ENCODE measurements at regions not wholly inside any gene's neighbourhood (a gene's known extent, or its start where the extent isn't known, plus 50 kb on each side); places are given as distances from the start of the nearest gene placed in this dataset.
"Not testable (repeated sequence)": the region's sequence is repeated elsewhere in the genome, so short reads cannot be mapped to it uniquely, and the experiment has no call there.

DNA sequence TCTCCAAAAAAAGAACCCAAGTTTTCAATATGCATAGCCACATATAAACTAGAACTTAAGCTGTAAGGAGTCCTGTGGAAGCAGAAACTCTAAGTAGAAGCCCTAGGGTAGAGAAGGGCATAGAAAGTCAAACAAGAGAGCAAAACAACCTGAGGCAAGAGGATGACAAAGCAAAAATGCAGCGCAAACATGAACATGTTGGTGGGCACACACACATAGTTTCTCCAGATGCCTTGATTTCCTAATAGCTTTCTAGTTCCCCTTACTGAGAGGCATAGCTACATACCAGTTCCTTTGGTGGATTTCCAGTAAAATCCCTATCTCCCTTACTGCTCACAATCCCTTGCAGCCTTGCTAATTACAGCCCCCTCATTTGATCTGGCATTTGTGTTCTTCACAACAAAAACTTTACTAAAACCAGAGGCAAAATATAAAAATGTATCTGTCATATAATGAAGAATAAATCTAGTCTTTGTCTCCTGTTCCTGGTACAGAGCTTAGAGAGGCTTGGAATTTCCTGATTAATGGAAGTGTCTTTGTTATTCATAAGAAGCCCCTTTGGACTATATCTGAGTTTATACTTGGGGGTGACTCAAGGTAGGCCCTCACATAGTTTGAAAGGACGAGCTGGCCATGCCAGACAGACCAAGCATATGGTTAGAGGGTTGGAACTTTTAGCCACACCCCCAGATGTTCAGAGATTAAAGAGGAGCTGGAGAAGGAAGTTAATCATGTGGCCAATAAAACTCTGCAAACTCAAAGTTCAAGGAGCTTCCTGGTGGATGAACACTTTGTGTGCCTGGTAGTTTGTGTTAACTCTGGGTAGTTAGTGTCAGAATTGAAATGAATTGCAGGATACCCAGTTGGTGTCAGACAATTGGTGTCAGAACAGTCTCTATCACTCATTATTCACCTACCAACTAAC is 52.7 kb upstream of the ZCCHC13 start:
- DNase-seq = no peak

DNA sequence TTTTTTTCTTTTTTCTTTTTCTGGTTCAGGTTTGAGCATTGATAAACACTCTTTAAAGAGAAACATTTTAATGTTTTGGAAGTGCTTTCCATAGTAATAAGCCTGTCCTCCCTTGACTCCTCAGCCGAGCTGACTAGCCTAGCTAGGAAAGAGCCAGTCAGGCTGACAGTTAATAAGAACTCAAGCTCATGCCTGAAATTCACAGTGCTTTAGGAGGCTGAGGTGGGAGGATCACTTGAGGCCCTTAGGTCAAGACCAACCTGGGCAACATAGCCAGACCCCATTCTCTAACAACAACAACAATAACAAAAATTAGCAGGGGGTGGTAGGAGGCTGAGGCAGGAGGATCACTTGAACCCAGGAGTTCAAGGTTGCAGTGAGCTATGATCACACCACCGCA is 53.4 kb upstream of the ZCCHC13 start:
- no peak for DNase-seq

DNA sequence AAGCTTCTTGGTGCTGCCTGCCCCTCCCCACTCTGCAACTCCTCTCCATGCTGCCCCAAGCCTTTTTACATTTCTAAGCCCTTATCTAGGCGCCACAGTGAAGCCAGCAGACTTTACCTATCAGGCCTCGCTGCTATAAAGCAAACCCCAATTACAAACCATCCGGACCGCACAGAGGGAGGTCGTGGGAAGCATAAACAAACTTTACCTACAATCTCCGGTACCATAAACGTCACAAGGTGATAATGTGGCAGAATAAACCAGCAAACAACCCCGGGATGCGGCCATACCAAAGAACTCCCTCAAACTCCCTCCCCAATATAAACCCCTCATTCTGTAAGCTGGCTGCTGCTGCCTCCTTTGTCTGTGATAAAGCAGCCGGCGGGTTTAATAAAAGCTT is 54.0 kb upstream of the ZCCHC13 start:
- DNase-seq = no peak

DNA sequence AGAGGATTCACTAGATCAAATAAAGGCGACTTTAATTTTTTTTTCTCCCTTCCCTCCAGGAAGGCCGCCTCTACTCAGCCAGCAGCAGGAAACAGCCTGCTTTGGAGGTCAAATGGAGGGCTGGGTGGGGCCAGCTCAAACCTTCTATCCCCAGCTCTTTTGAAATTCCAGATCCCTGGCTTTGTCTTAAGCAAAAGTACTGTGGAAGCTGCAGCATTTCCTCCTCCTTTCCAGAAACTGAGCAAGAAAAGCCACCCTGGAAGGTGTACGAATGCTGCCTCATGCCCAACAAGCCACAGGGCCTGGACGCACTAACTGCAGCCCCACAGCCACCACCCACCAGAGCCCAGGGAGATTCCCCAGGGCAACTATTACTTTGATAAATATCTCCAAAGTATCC is 55.1 kb upstream of the ZCCHC13 start:
- no peak for DNase-seq

DNA sequence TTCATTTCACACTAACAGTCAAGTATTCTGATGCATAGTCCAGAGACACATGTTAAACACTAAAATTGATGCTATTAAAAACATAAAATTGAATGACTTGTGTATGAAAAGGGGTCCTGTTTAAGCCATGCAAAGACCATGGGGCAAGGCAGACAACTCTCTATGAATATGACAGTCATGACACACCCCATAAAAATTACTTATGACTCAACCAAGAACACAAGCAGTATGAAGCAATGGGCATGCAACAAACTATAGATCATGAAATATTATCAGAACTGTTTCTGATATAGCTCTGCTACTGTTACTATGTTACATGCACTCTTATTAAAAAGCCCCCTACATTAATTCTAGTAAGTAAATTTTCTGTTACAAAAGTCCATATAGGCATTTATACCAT is 57.5 kb upstream of the ZCCHC13 start:
- no peak for DNase-seq

DNA sequence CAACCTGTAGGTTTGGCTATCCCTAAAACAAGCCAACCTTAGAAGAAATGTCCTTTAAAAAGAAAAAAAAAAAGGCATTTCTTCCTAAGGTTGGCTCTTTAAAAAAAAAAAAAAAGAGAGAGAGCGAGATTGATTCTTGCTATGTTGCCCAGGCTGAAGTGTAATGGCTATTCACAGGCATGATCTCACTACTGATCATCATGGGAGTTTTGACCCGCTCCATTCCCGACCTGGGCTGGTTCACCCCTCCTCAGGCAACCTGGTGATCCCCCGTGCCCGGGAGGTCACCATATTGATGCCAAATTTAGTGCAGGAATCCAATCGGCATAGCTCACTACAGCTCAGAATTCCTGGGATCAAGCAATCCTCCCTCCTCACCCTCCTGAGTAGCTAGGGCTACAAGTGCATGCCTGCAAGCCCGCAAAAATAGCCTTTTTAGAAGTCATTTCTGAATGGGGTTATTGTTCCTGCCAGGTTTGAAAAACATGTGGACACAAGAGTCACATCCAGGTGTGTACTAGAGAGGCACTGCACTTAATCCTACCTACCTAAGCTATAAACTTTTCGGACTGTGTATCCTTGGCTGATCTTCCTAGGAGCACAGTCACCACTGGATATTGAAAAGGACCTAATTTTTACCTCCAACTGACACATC is 61.4 kb upstream of the ZCCHC13 start:
- DNase-seq = no peak

DNA sequence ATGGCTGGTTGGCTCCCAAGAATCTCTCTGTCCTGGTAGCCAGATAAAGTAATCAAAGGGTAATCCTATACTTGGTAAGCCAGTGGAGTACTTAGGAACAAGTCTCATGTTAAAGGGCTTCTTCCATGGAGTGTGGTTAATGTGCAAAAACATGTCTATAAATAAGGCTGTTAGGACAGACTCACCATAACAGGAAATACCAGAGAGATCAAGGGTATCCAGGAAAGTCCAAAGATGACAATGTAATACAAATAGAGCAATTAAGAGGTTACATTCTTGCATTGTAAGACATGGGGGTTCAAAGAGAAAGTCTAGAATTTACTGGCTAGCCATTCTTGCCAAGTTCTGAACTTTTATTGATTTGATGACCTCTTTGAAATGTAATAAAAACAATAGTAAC is 61.9 kb upstream of the ZCCHC13 start:
- no peak for DNase-seq

DNA sequence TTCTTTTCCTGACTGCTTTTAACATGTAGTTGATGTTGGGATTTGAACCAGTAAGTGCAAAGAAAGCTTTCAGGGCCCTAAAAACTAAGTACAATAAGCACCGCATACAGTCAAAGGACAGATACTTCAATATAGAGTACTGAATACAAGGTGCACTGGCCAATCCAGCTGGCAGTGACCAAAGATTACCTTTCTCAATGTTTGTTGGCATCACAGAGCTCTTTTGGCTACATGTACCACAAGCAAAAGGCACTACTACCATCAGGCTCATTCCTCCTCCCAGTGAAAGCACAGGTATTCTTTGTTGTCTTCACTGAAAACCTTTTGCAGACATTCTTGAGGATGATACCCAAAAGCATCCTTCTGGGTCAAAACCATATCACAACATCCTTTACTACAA is 65.2 kb upstream of the ZCCHC13 start:
- DNase-seq = no peak

DNA sequence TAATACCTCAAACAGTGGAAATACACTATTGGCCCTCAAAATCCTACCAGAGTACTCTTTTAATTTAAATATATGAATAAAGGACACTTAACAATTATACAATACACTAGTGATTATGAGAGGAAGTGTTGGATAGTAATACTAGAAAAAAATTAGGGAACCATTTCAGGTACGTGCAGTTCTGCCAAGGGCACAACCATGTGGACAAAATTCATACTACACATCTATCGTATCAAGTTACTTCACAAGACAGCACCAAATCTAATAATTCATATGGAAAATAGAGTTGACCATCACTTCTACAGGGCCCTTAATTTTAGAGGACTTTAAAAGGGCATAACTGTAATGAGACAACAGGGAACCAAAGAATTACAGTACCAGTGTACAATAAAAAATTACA is 69.2 kb upstream of the ZCCHC13 start:
- DNase-seq = no peak

DNA sequence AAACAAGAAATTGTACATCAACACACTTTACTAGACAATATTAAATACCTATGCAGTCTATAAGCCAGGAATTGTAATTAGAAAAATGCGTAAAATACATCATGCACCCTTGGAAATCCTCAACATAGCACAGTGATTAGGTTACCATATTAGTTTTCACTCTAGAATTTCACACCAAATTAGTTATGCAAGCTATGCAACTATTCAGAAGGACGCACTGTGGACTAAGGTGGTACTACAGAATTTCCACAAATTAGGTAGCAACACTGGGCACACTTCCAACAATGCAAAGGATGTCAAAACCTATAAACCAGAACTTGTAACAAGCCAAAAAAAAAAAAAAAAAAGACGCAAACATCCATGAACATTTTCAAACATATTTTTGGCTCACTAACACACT is 71.1 kb upstream of the ZCCHC13 start:
- DNase-seq = peak; percentile 2

DNA sequence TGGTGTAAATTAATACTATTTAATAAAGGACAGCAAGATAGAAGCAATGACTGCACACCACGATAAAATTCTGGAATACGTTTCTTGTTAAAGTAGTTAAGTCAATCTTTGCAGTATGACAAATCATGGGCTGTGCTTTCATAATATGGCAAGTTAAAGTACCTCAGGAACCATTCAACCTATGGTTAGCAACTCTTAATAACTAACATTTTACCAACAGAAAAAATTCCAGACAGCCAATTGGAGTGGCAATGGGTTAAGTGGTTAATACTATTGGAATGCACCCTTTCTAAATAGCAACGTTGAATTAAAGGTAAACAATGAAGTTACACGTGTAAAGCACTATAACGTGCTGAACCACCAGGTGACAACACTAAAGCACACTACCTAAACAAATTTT is 72.4 kb upstream of the ZCCHC13 start:
- no peak for DNase-seq

DNA sequence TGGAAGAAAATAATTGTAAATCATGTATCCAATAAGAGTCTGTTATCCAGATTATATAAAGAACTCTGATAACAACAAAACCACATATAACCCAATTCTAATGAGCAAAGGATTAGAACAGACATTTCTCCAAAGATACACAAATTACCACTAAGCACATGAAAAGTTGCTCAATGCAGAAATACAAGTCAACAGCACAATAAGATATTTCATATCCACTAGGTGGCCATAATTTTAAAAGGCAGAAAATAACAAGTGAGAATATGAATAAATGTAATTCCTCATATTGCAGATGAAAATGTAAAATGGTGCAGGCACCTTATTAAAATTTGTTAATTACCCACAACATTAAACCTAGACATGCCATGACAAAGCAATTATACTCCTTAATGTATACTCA is 73.9 kb upstream of the ZCCHC13 start:
- no peak for DNase-seq

DNA sequence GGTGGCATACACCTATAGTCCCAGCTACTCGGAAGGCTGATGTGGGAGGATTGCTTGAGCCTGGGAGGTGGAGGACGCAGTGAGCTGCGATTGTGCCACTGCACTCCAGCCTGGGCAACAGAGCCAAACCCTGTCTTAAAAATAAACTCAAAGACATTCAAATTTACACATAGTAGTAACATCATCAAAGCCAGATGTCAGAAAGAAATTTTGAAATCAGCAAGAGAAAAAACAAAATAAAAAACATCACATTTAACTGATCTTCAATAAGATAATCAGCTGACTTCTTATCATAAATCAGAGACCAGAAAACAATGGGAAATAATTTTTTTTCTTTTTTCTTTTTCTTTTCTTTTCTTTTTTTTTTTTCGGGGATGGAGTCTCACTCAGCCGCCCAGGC is 78.9 kb upstream of the ZCCHC13 start:
- DNase-seq = no peak

DNA sequence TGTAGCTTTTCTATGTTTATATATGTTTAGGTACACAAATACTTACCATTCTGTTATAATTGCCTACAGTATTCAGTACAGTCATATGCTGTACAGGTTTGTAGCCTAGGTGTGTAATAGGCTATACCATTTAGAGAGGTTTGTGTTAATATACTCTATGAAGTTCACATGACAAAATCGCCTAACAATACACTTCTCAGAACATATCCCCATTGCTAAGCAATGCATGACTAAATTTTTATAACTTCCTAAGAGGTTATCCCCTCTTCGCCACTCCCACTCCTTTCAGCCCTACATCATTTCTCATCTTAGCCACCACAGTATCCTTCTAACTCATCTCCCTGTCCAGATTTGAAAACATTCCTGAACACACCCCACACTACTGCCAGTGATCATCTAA is 83.7 kb upstream of the ZCCHC13 start:
- DNase-seq = no peak

DNA sequence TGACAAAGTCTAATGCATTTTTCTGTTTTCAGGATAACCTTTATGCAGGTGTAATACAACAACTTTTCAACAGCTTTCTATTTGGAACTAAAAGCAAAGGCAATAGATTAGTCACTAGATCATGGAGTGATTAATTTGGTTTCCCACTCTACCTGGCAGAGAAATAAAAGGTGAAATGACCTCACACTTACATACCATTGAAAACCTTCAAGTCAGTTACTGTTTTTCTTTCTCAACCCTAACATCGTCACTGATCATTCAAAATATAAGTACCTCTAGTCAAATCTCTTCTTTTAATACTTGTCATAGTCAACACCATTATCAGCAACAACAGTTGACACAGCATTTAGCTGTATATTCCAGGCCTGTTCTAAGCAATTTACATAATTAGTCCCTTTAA is 85.1 kb upstream of the ZCCHC13 start:
- DNase-seq = no peak

DNA sequence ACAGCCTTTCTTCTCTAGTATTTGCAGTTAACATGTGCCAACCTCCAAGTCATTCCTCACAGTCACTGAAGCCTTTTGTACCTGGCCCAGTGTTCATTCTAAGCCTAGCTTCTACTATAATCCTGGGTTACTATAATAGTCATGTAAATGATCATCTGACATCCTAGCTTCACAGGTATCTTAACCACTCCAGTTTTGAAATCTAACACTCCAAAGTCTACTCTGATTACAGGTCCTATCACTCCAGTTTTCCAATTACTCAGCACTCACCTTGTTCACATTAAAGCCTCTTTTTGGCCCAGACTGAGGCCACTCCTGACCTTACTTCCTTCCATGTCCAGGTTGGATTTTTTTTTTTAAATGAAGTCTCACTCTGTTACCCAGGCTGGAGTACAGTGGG is 87.6 kb upstream of the ZCCHC13 start:
- no peak for DNase-seq

DNA sequence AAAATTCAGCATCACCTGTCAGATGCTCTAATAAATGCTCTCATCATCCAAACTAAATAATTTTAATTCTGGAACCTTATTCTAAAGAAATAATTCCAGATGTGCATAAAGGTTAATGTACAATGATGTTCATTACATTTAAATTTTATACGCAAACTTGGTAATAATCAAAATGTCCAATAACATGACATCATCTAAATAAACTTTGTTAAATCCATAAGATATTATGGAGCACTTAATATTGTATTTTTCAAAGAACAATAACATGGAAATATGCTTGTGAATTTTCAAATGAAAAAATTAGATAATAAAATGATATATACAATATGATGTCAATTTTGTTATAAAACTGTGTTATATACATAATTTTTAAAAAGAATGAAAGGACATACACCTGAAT is 92.1 kb upstream of the ZCCHC13 start:
- no peak for DNase-seq

DNA sequence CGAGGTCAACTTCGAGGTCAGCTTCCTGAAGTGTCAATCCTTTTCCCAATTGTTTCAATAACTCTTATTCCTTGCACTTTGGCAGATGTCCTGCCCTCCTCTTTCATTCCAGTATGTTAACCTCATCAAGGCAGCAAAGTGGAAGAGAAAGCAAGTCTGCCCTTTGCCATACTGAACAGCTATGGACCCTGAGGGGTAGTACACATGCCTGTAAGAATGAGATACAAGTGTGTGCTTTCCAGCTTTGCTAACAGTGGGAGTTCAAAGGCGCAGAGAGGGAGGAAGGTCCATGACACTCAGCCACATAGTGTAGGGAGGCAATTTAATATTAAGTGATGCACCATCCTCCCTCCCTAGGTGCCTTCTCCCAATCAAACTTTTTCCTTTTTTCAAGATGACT is 96.4 kb upstream of the ZCCHC13 start:
- no peak for DNase-seq

DNA sequence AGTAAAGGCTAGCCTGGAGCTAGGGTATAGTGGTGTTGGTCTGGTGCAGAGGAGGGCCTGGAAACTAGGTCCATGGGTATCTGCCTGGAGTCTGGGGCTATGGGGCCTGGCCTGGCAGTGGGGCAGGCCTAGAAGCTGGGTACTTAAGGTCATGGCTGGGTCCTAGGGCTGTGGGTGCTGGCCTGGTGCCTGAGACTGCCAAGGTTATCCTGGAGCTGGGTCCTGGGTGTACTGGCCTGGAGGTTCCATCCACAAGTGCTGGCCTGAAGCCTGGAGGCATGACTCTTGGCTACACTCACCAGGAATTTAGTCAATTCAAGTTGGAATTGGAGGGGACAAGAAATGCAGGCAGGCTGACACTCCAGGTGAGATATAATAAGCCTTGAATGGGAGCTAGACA is 108.4 kb upstream of the ZCCHC13 start:
- DNase-seq = no peak

DNA sequence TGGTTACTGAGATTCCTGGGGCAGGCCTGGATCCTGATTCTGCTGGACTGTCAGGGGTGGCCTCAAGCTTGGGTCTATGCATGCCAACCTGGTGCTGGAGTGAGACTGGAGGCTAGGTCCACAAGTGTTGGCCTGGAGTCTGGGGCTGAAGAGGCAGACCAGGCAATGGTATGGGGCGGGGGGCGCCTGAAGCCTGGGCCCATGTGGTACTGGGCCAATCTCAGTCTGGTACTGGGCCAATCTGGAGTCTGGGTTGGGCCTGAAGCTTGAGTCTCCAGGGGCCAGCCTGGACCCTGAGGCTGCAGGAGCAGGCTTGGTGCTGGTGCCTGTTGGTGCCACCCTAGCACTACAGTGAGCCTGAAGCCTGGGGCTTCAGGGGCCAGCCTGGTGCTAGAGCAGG is 108.9 kb upstream of the ZCCHC13 start:
- no peak for DNase-seq

DNA sequence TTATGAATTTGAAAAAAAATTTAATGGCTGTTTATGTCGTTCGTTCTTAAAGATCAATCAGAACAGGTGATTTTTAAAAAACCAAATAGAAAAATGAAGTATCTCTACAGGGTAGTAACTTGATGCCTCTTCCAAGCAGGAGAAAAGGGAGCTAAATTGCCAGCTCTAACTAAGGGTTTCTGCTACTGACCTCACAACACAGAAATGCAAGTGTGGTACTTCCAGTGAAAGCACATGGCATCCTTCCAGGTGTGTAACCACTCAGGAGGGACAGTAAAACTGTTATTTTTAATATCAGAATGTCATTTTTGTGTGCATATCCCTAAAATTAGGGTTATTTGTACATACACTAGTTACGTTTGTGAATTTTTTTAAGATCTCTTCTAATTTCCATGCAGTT is 116.8 kb upstream of the ZCCHC13 start:
- no peak for DNase-seq

DNA sequence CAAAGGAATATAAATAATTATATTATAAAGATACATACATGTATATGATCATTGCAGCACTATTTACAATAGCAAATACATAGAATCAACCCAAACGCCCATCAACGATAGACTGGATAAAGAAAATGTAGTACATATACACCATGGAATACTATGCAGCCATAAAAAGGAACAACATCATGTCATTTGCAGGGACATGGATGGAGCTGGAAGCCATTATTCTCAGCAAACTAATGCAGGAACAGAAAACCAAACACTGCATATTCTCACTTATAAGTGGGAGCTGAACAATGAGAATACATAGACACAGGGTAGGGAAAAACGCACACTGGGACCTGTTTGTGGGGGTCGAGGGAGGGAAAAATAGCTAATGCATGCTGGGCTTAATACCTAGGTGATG is 120.9 kb upstream of the ZCCHC13 start:
- not testable (repeated sequence) for DNase-seq

DNA sequence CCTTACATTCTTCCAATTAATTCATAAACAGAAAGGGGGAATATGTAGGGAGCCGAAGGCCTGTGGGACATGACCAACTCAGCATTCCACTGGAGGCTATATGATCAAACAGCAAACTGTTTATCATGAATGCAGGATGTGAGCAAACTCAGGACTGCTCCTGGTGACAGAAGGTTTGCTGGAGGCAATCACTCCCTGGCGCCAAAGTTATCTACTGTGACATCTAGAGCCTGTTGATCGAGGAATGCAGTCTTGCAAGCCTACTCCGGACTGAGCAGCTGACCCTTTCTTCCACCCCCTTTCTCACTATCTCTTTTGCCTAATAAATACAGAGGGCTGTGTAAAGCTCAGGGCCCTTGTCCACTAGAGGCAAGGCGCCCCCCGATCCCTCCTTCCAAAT is 122.0 kb upstream of the ZCCHC13 start:
- DNase-seq = not testable (repeated sequence)

DNA sequence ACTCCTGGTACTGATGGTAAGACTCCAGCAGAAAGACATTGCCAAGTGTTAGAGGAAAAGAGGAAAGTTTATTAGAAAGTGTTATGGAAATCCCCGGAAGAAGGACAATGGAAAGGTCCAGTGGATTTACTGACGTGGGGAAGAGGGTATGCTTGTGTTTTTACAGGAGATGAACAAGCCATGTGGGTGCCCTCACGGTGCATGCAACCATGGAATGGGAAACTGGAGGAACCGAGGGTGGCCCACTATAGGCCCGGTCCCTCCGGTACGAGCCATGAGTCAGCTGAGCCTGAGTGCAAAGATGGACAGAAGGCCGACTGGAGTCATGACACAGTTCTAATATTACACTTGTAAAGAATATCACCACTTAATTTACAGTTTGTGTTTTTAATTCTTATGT is 123.3 kb upstream of the ZCCHC13 start:
- no peak for DNase-seq

DNA sequence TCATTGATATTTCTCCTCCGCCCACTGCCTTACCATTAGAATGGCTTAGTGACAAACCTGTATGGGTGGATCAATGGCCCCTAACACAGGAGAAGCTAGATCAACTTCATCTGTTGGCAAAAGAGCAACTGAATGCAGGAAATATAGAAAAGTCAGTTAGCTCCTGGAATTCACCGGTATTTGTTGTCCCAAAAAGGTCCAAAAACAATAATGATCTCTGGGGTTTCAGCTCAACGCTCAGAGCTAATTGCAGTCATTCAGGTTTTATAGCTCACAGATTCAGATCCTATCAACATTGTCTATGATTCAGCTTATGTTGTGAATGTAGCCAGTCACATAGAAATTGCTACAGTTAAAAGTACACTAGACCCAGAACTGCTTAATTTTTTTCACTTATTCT is 124.0 kb upstream of the ZCCHC13 start:
- no peak for DNase-seq
